GM10266 (cell line): ENCODE measurements at regions not wholly inside any gene's neighbourhood (a gene's known extent, or its start where the extent isn't known, plus 50 kb on each side); places are given as distances from the start of the nearest gene placed in this dataset.

Experiments used
- DNase-seq: peaks from one replicate; pipeline ENCODE4 v3.0.0; 2012; ENCODE audit errors: extremely low spot score
- TF ChIP-seq, protein P1 (sequence below): IDR thresholded peaks from 2 replicates; pipeline ENCODE4 v1.5.1; 2012; ENCODE audit warnings: mild to moderate bottlenecking, low read depth; ENCODE audit not compliant: control insufficient read depth, insufficient read depth; ENCODE audit errors: missing control alignments

DNA sequence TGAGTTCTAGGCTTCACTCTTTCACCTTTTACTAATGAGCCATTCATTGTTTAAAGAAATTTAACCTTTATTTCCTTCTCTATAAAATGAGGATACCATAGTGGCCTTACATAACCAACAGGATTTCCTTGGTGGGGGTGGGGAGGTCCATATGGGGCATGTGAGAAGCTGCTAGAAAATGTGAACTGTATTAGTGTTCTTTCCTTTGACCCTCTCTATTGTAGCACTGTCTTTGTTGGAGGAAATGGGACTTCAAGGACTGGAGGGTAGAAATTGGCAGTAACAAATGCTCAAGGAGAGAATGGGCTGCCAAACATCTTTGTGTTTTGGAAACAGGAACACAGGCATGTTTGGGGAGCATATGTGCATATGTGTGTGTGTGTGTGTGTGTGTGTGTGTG, 468.7 kb upstream of the ZEB2 start:
- TF ChIP-seq, protein P1, sequence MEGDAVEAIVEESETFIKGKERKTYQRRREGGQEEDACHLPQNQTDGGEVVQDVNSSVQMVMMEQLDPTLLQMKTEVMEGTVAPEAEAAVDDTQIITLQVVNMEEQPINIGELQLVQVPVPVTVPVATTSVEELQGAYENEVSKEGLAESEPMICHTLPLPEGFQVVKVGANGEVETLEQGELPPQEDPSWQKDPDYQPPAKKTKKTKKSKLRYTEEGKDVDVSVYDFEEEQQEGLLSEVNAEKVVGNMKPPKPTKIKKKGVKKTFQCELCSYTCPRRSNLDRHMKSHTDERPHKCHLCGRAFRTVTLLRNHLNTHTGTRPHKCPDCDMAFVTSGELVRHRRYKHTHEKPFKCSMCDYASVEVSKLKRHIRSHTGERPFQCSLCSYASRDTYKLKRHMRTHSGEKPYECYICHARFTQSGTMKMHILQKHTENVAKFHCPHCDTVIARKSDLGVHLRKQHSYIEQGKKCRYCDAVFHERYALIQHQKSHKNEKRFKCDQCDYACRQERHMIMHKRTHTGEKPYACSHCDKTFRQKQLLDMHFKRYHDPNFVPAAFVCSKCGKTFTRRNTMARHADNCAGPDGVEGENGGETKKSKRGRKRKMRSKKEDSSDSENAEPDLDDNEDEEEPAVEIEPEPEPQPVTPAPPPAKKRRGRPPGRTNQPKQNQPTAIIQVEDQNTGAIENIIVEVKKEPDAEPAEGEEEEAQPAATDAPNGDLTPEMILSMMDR: no peak
- DNase-seq: no peak

DNA sequence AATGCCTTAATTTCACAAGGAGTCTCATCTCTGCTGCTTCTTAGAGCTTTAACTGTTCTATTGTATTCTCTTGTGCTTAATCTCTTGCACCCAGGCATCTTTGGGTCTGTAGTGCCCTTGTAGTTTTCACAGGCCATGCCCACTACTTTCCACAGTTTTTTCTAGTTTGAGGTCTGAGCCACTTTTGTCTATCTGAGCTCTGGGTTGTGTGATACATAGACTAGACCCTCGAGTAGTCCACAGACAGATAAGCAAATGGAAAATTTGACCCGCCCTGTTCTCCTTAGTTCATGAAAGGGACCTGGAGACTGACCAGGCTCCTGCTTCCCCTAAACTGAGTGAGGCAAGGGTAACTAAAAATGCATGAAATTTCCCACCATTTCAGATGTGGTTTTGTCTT, 466.8 kb upstream of the ZEB2 start:
- no peak for DNase-seq
- TF ChIP-seq, protein P1: no peak

DNA sequence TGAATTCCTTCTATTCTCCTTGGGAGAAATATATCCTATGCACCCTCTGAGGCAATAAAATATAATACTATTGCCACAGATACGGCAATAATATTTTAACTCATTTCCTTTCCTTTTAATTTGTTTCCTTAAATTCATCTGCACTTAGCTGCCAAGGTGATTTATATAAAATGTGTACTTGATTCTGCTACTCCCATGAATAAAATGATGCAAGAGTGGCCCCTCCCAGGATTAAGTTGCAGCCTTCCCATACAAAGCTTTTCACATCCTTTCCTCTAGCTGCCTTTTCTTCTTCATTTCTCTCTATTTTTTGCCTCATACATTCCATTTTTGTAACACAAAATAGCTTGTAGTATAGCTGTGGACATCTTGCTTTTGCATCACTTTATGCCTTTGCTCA, 464.1 kb upstream of the ZEB2 start:
- TF ChIP-seq, protein P1: no peak
- no peak for DNase-seq

GRCh38 chr2:144983107-144983506, 463.2 kb upstream of the ZEB2 start:
- TF ChIP-seq, protein P1: no peak
- DNase-seq: no peak

DNA sequence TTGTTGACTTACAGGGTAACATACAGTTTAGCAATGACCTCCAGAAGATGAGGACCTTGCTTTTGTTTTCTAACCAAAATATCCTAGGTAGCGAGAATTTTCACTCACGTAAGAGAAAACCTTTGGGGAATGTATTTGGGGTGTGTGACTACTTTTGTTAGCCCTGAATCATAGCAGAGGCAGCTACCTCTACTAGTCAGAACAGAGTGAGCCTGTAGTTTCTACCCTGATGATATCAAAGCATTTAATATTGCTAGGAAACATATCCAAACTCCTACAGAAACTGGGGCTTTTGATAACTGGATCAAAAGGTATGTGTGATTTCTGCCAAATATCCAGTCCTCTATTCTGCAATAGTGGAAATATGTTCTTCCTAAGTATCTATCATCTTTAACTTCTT, 462.6 kb upstream of the ZEB2 start:
- TF ChIP-seq, protein P1: no peak
- DNase-seq: no peak

DNA sequence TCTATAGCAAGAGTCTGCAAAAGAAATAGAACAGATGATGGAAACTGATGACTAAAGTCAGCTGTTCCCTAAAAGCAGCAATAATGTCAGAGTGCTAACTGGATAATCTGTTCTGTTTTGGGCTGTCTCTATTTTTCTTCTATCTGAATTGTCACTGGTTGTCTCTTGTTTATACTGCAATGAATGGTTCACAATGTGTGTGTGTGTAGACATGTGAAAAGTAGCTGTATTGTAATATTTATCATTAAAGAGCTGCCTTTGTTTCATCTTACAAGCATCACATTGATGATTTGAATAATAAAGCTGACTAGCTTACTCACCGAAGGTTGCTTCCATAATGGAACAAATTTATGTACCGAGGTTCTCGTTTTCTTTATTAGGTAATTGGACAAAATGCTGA, 456.0 kb upstream of the ZEB2 start:
- no peak for DNase-seq
- TF ChIP-seq, protein P1: no peak

GRCh38 chr2:144972676-144973075, 452.8 kb upstream of the ZEB2 start:
- TF ChIP-seq, protein P1: no peak
- DNase-seq: no peak
